ENCODE measurements at regions not wholly inside any gene's neighbourhood (a gene's known extent, or its start where the extent isn't known, plus 50 kb on each side); places are given as distances from the start of the nearest gene placed in this dataset.

GRCh38 chr2:118657466-118657865 is 190.0 kb downstream of the EN1 start:
- CTCF ChIA-PET: no interaction called here
- H3K27me3 ChIP-seq (ENCODE audit: control insufficient read depth in 1 of 2, insufficient read depth in 2 of 2, low read length in 2 of 2): no peaks in the 10 kb centered on the region
- H3K27ac Mint-ChIP-seq: no peak overlapping the region
- H3K9me3 Mint-ChIP-seq: peaks cover 3% of the 10 kb centered on the region
- no peaks in the 10 kb centered on the region for H3K4me1 ChIP-seq (ENCODE audit: insufficient read depth, low read length)
- H3K27ac ChIP-seq (ENCODE audit: low read depth in 1 of 2, low read length in 2 of 2): no peak overlapping the region
- H3K27me3 Mint-ChIP-seq: no peaks in the 10 kb centered on the region
- no peaks in the 10 kb centered on the region for H3K36me3 ChIP-seq (ENCODE audit: insufficient read depth, low read length)
- DNase-seq (no peak), ATAC-seq (ENCODE audit: poor library complexity) (no peak)
- no peak overlapping the region for H3K4me3 Mint-ChIP-seq
- no peak for TF ChIP-seq CTCF (IDR thresholded peaks at IDR 0.05)
- intact Hi-C loops (cut with DNase I, micrococcal nuclease): no loop called here
- POLR2A ChIA-PET: no interaction called here
- no peaks in the 10 kb centered on the region for H3K9me3 ChIP-seq (ENCODE audit: control insufficient read depth in 1 of 2, insufficient read depth in 1 of 2, low read length in 2 of 2)
- no peaks in the 10 kb centered on the region for H3K4me1 Mint-ChIP-seq (ENCODE audit: low read depth)
- H3K36me3 Mint-ChIP-seq (ENCODE audit: low read depth): no peaks in the 10 kb centered on the region
- no peak overlapping the region for H3K4me3 ChIP-seq (ENCODE audit: low read length)

- TF ChIP-seq CTCF (IDR thresholded peaks at IDR 0.05): no peak
Observed at GRCh38 chr2:118654945-118655344, 192.5 kb downstream of the EN1 start.

DNA sequence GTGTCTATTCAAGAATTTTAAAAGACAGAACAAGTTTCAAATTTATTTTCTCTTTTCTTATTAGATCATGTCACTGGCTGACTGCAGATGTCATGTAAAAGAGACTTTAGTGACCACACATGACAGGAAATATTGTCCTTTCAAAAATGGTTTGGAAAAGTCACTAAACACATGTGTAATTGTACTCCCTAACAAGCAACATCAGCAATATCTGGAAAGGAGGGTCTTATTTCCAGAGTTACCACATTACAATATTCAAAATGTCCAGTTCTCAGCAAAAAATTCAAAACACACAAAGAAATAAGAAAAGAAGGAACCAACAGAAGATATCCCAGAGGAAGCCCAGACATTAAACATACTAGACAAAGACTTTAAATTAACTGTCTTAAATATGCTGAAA is 197.1 kb downstream of the EN1 start:
- CTCF ChIA-PET: no interaction called here
- no peak overlapping the region for H3K4me3 Mint-ChIP-seq

More at GRCh38 chr2:118654945-118655344, 192.5 kb downstream of the EN1 start:
- DNase-seq (no peak), ATAC-seq (ENCODE audit: poor library complexity) (no peak)
- Mint-ChIP-seq H3K36me3 (ENCODE audit: low read depth) (no peaks in the 10 kb centered on the region), H3K27me3 (no peaks in the 10 kb centered on the region), H3K27ac (no peak overlapping the region), H3K4me1 (ENCODE audit: low read depth) (no peaks in the 10 kb centered on the region), H3K9me3 (peaks cover 8% of the 10 kb centered on the region), H3K4me3 (no peak overlapping the region)
- Histone ChIP-seq H3K27ac (ENCODE audit: low read depth in 1 of 2, low read length in 2 of 2) (no peak overlapping the region), H3K36me3 (ENCODE audit: insufficient read depth, low read length) (no peaks in the 10 kb centered on the region), H3K27me3 (ENCODE audit: control insufficient read depth in 1 of 2, insufficient read depth in 2 of 2, low read length in 2 of 2) (no peaks in the 10 kb centered on the region), H3K4me3 (ENCODE audit: low read length) (no peak overlapping the region), H3K4me1 (ENCODE audit: insufficient read depth, low read length) (no peaks in the 10 kb centered on the region), H3K9me3 (ENCODE audit: control insufficient read depth in 1 of 2, insufficient read depth in 1 of 2, low read length in 2 of 2) (peaks cover 0 to 6% of the 10 kb centered on the region in 2 experiments)
- intact Hi-C loops (cut with DNase I, micrococcal nuclease): no loop called here
- CTCF ChIA-PET: no interaction called here
- POLR2A ChIA-PET: no interaction called here

More for the DNA sequence above, 197.1 kb downstream of the EN1 start:
- Histone ChIP-seq H3K4me1 (ENCODE audit: insufficient read depth, low read length) (no peaks in the 10 kb centered on the region), H3K27me3 (ENCODE audit: control insufficient read depth in 1 of 2, insufficient read depth in 2 of 2, low read length in 2 of 2) (no peaks in the 10 kb centered on the region), H3K27ac (ENCODE audit: low read depth in 1 of 2, low read length in 2 of 2) (no peak overlapping the region), H3K9me3 (ENCODE audit: control insufficient read depth in 1 of 2, insufficient read depth in 1 of 2, low read length in 2 of 2) (peaks cover 0 to 6% of the 10 kb centered on the region in 2 experiments), H3K4me3 (ENCODE audit: low read length) (no peak overlapping the region), H3K36me3 (ENCODE audit: insufficient read depth, low read length) (no peaks in the 10 kb centered on the region)
- ATAC-seq (ENCODE audit: poor library complexity) (no peak), DNase-seq (no peak)
- peaks cover 14% of the 10 kb centered on the region for H3K27me3 Mint-ChIP-seq
- H3K36me3 Mint-ChIP-seq (ENCODE audit: low read depth): no peaks in the 10 kb centered on the region
- H3K9me3 Mint-ChIP-seq: peaks cover 4% of the 10 kb centered on the region
- intact Hi-C loops (cut with DNase I, micrococcal nuclease): no loop called here
- POLR2A ChIA-PET: no interaction called here
- H3K27ac Mint-ChIP-seq: no peak overlapping the region
- no peak for TF ChIP-seq CTCF (IDR thresholded peaks at IDR 0.05)
- H3K4me1 Mint-ChIP-seq (ENCODE audit: low read depth): no peaks in the 10 kb centered on the region
